ENCODE measurements at regions not wholly inside any gene's neighbourhood (a gene's known extent, or its start where the extent isn't known, plus 50 kb on each side); places are given as distances from the start of the nearest gene placed in this dataset.

DNA sequence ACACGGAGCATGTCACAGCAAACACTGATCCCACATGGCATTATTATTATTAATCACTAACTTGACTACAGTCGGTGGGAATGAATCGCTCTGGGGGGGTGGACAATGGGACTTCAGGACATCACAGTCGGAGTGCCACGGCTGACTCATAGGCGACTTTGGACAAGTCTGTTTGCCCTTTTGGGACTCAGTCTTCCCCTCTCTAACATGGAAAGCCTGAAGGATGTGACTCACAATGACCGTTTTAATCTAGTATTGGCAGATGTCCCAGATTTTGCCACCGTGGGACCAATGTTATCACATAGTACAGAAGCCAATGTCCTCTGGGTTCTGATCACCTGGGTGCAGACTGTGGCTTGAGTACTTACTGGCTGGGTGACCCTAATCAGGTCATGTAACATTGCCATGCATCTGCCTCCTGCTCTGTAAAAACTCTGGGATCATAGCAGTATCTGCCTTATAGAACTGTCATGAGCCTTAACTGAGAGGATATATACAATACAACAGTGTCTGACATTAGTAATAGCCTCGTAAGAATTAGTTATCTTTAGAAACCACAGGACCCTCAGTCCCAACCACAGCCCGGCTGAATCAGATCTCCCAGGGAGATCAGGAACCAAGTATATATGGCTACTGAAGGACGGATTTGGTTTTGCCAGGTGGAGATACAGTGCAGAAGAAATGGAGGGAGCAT is 362.6 kb downstream of the BCL11B start:
- TF ChIP-seq, protein P1, sequence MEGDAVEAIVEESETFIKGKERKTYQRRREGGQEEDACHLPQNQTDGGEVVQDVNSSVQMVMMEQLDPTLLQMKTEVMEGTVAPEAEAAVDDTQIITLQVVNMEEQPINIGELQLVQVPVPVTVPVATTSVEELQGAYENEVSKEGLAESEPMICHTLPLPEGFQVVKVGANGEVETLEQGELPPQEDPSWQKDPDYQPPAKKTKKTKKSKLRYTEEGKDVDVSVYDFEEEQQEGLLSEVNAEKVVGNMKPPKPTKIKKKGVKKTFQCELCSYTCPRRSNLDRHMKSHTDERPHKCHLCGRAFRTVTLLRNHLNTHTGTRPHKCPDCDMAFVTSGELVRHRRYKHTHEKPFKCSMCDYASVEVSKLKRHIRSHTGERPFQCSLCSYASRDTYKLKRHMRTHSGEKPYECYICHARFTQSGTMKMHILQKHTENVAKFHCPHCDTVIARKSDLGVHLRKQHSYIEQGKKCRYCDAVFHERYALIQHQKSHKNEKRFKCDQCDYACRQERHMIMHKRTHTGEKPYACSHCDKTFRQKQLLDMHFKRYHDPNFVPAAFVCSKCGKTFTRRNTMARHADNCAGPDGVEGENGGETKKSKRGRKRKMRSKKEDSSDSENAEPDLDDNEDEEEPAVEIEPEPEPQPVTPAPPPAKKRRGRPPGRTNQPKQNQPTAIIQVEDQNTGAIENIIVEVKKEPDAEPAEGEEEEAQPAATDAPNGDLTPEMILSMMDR (IDR thresholded peaks at IDR 0.05; ENCODE audit: poor library complexity): no peak
- no peak for TF ChIP-seq EZH2 (IDR thresholded peaks at IDR 0.05; ENCODE audit: borderline replicate concordance)
- no peak for TF ChIP-seq EZH2phosphoT487 (IDR thresholded peaks at IDR 0.05; ENCODE audit: low read depth, severe bottlenecking, unreplicated experiment)
